ENCODE measurements at regions not wholly inside any gene's neighbourhood (a gene's known extent, or its start where the extent isn't known, plus 50 kb on each side); places are given as distances from the start of the nearest gene placed in this dataset.

DNA sequence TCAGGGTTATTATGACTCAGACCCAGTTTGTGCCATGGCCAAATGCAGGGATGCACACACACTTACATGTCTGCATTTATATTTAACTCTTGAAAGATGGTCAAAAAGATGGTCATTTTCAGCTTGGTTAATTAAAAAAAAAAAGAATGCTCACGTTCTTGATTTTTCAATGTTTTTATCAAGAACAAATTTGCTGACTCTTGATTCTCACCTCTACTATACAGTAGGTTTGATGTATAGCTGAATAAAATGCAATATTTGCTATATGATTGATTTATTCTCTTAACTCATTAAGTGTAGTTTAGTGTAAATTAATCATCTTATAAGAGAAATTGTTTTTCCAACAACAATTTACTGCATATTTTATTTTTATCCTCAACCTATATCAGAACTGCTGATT, 160.4 kb downstream of the SLIT2 start:
- TF ChIP-seq, protein P1, sequence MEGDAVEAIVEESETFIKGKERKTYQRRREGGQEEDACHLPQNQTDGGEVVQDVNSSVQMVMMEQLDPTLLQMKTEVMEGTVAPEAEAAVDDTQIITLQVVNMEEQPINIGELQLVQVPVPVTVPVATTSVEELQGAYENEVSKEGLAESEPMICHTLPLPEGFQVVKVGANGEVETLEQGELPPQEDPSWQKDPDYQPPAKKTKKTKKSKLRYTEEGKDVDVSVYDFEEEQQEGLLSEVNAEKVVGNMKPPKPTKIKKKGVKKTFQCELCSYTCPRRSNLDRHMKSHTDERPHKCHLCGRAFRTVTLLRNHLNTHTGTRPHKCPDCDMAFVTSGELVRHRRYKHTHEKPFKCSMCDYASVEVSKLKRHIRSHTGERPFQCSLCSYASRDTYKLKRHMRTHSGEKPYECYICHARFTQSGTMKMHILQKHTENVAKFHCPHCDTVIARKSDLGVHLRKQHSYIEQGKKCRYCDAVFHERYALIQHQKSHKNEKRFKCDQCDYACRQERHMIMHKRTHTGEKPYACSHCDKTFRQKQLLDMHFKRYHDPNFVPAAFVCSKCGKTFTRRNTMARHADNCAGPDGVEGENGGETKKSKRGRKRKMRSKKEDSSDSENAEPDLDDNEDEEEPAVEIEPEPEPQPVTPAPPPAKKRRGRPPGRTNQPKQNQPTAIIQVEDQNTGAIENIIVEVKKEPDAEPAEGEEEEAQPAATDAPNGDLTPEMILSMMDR (IDR thresholded peaks at IDR 0.05) = no peak
- TF ChIP-seq POLR2AphosphoS5 (IDR thresholded peaks at IDR 0.05) = no peak
- no peak for TF ChIP-seq POLR2A (IDR thresholded peaks at IDR 0.05; ENCODE audit: low read depth)
